Liver (tissue), 8 donors: ENCODE measurements at regions not wholly inside any gene's neighbourhood (a gene's known extent, or its start where the extent isn't known, plus 50 kb on each side); places are given as distances from the start of the nearest gene placed in this dataset.

Source experiments
- DNase-seq: peaks from one replicate; pipeline ENCODE4 v3.0.0-alpha.2; 2017; ENCODE audit warnings: low spot score
- H3K27ac ChIP-seq, 2 donors: one replicate each; pipeline ENCODE4 v1.7.0; 2013; ENCODE audit warnings: inconsistent platforms in 2 of 2, low read length in 2 of 2, control low read depth in 1 of 2, low read depth in 1 of 2, mild to moderate bottlenecking in 1 of 2
- H3K27me3 ChIP-seq, 4 donors: one replicate each; pipeline versions ENCODE4 v1.6.1 to v1.7.0; 2013; ENCODE audit warnings: low read length in 3 of 4, inconsistent platforms in 1 of 4, mild to moderate bottlenecking in 1 of 4, moderate library complexity in 1 of 4; ENCODE audit not compliant: control insufficient read depth in 4 of 4, insufficient read depth in 4 of 4
- H3K36me3 ChIP-seq, 4 donors: one replicate each; pipeline versions ENCODE4 v1.6.1 to v1.7.0; 2013; ENCODE audit warnings: low read length in 3 of 4, mild to moderate bottlenecking in 3 of 4, low read depth in 1 of 4, moderate library complexity in 1 of 4; ENCODE audit not compliant: control insufficient read depth in 4 of 4, insufficient read depth in 3 of 4
- H3K4me1 ChIP-seq, 4 donors: one replicate each; pipeline versions ENCODE4 v1.6.1 to v1.7.0; 2013; ENCODE audit warnings: low read length in 3 of 4, mild to moderate bottlenecking in 3 of 4, moderate library complexity in 1 of 4; ENCODE audit not compliant: control insufficient read depth in 4 of 4, insufficient read depth in 4 of 4
- H3K4me3 ChIP-seq, 3 donors: one replicate each; pipeline versions ENCODE4 v1.6.1 to v1.7.0; 2013; ENCODE audit warnings: low read length in 3 of 3, control low read depth in 1 of 3, low read depth in 1 of 3, mild to moderate bottlenecking in 1 of 3
- H3K9ac ChIP-seq, 2 donors: one replicate each; pipeline ENCODE4 v1.7.0; 2013; ENCODE audit warnings: low read length in 2 of 2, mild to moderate bottlenecking in 2 of 2, moderate library complexity in 2 of 2, control low read depth in 1 of 2, low read depth in 1 of 2
- H3K9me3 ChIP-seq, 4 donors: one replicate each; pipeline versions ENCODE4 v1.6.1 to v1.7.0; 2013; ENCODE audit warnings: low read length in 3 of 4; ENCODE audit not compliant: control insufficient read depth in 4 of 4
- EGR1 ChIP-seq, 2 donors: IDR thresholded peaks; 2 replicates each; pipeline ENCODE4 v1.6.1; 2016 to 2018; ENCODE audit warnings: antibody characterized with exemption in 2 of 2, low read depth in 2 of 2
- FOXA1 ChIP-seq: IDR thresholded peaks from 2 replicates; pipeline ENCODE4 v1.6.1; 2016; ENCODE audit warnings: antibody characterized with exemption
- GABPA ChIP-seq, 2 donors: IDR thresholded peaks in 1 of 2; conservative IDR thresholded peaks in 1 of 2; 2 replicates each; pipeline ENCODE4 v1.6.1; 2016; ENCODE audit warnings: antibody characterized with exemption in 2 of 2, mild to moderate bottlenecking in 1 of 2, moderate library complexity in 1 of 2
- HNF4A ChIP-seq, 2 donors: conservative IDR thresholded peaks; 2 replicates each; pipeline ENCODE4 v1.6.1; 2016; ENCODE audit warnings: antibody characterized with exemption in 2 of 2, mild to moderate bottlenecking in 2 of 2
- HNF4G ChIP-seq: IDR thresholded peaks from 2 replicates; pipeline ENCODE4 v1.6.1; 2016; ENCODE audit warnings: antibody characterized with exemption
- JUND ChIP-seq, 2 donors: IDR thresholded peaks; 2 replicates each; pipeline ENCODE4 v1.6.1; 2016; ENCODE audit warnings: antibody characterized with exemption in 2 of 2
- RAD21 ChIP-seq, 2 donors: IDR thresholded peaks; 2 replicates each; pipeline ENCODE4 v1.6.1; 2016; ENCODE audit warnings: antibody characterized with exemption in 2 of 2, mild to moderate bottlenecking in 2 of 2
- SP1 ChIP-seq: IDR thresholded peaks from 2 replicates; pipeline ENCODE4 v1.6.1; 2018; ENCODE audit warnings: antibody characterized with exemption, mild to moderate bottlenecking
- TAF1 ChIP-seq: conservative IDR thresholded peaks from 2 replicates; pipeline ENCODE4 v1.6.1; 2016; ENCODE audit warnings: antibody characterized with exemption, mild to moderate bottlenecking
- WGBS: extraction: QIAGEN DNeasy Blood & Tissue Kit; methylation state at CpG from one replicate; pipeline ENCODE4 v1.1.7; 2013; 5-methylcytosine and 5-hydroxymethylcytosine counted together
- TF ChIP-seq, protein P1 (sequence below): IDR thresholded peaks from 2 replicates; pipeline ENCODE4 v1.6.1; 2016; ENCODE audit warnings: antibody characterized with exemption, mild to moderate bottlenecking
- TF ChIP-seq, protein P2 (sequence below): IDR thresholded peaks from 2 replicates; pipeline ENCODE4 v1.6.1; 2016; ENCODE audit warnings: antibody characterized with exemption
- TF ChIP-seq, protein P3 (sequence below): IDR thresholded peaks from 2 replicates; pipeline ENCODE4 v1.6.1; 2016; ENCODE audit warnings: antibody characterized with exemption
- TF ChIP-seq, protein P4 (sequence below): fragments of 150-350 bp; IDR thresholded peaks from 2 replicates; pipeline ENCODE4 v1.5.1; 2017; ENCODE audit warnings: improper control_type of control experiment, low read depth, low read length; ENCODE audit not compliant: missing input control
- donor health status: healthy.
- donor health status: healthy.
- donor health status: healthy.
- donor health status: healthy.
- donor health status: healthy.

DNA sequence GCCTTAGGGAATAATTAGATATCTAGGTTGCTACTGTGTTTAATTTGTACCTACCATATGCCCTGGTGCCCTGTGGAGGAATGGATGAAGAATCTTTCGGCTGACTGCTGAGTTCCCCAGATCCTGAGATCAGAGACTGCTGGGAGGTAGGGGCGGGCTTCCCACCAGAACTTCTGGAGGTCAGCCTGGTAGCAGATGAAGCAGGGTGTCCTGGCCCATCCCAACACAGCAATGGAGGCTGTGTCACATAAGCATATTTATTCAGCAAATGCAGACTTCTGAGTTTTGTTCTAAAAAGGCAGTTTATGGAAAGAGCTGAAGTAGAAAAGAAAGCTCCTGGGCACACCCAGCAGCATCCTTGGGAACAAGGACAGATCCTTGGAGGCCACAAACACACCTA is 74.0 kb downstream of the KRTAP19-8 start (continued):
- TF ChIP-seq, protein P1, sequence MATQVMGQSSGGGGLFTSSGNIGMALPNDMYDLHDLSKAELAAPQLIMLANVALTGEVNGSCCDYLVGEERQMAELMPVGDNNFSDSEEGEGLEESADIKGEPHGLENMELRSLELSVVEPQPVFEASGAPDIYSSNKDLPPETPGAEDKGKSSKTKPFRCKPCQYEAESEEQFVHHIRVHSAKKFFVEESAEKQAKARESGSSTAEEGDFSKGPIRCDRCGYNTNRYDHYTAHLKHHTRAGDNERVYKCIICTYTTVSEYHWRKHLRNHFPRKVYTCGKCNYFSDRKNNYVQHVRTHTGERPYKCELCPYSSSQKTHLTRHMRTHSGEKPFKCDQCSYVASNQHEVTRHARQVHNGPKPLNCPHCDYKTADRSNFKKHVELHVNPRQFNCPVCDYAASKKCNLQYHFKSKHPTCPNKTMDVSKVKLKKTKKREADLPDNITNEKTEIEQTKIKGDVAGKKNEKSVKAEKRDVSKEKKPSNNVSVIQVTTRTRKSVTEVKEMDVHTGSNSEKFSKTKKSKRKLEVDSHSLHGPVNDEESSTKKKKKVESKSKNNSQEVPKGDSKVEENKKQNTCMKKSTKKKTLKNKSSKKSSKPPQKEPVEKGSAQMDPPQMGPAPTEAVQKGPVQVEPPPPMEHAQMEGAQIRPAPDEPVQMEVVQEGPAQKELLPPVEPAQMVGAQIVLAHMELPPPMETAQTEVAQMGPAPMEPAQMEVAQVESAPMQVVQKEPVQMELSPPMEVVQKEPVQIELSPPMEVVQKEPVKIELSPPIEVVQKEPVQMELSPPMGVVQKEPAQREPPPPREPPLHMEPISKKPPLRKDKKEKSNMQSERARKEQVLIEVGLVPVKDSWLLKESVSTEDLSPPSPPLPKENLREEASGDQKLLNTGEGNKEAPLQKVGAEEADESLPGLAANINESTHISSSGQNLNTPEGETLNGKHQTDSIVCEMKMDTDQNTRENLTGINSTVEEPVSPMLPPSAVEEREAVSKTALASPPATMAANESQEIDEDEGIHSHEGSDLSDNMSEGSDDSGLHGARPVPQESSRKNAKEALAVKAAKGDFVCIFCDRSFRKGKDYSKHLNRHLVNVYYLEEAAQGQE, result no peak
- TF ChIP-seq SP1 (no peak), EGR1 (IDR thresholded peaks at IDR 0.05; ENCODE audit: low read depth in 2 of 2) (no peak), JUND (IDR thresholded peaks at IDR 0.05) (no peak), HNF4G (no peak)

DNA sequence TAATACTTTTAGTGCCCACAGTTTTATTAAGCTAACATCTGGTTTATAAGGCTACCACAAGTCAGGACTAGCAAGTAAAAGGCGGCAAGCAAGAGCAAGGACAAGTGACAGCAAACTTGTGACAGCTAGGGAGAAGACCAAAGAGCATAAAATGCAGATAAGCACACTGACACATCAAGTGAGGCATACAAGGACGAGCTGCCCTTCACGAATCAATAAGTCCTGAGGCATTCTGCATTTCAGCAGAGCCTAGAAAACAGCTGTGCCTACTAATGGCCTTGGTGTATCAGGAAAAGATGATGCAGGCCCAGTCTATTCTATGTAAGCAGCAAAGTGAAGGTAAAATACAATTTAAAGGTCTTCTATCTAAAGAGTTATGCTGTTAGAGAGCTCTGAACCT is 74.8 kb downstream of the KRTAP19-8 start:
- Histone ChIP-seq H3K27ac (no peak overlapping the region), H3K27me3 (no peaks in the 10 kb centered on the region), H3K4me1 (no peaks in the 10 kb centered on the region), H3K36me3 (no peaks in the 10 kb centered on the region), H3K4me3 (no peak overlapping the region), H3K9me3 (no peaks in the 10 kb centered on the region), H3K9ac (no peak overlapping the region)
- no peak for DNase-seq
- TF ChIP-seq, protein P2, sequence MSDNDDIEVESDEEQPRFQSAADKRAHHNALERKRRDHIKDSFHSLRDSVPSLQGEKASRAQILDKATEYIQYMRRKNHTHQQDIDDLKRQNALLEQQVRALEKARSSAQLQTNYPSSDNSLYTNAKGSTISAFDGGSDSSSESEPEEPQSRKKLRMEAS, result no peak
- TF ChIP-seq GABPA (IDR thresholded peaks at IDR 0.05 in 1 of 2, conservative IDR thresholded peaks at IDR 0.05 in 1 of 2), result no peak
- TF ChIP-seq TAF1, result no peak
- TF ChIP-seq, protein P3, sequence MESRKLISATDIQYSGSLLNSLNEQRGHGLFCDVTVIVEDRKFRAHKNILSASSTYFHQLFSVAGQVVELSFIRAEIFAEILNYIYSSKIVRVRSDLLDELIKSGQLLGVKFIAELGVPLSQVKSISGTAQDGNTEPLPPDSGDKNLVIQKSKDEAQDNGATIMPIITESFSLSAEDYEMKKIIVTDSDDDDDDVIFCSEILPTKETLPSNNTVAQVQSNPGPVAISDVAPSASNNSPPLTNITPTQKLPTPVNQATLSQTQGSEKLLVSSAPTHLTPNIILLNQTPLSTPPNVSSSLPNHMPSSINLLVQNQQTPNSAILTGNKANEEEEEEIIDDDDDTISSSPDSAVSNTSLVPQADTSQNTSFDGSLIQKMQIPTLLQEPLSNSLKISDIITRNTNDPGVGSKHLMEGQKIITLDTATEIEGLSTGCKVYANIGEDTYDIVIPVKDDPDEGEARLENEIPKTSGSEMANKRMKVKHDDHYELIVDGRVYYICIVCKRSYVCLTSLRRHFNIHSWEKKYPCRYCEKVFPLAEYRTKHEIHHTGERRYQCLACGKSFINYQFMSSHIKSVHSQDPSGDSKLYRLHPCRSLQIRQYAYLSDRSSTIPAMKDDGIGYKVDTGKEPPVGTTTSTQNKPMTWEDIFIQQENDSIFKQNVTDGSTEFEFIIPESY, result no peak
- TF ChIP-seq, protein P1, result no peak
- TF ChIP-seq, protein P4, sequence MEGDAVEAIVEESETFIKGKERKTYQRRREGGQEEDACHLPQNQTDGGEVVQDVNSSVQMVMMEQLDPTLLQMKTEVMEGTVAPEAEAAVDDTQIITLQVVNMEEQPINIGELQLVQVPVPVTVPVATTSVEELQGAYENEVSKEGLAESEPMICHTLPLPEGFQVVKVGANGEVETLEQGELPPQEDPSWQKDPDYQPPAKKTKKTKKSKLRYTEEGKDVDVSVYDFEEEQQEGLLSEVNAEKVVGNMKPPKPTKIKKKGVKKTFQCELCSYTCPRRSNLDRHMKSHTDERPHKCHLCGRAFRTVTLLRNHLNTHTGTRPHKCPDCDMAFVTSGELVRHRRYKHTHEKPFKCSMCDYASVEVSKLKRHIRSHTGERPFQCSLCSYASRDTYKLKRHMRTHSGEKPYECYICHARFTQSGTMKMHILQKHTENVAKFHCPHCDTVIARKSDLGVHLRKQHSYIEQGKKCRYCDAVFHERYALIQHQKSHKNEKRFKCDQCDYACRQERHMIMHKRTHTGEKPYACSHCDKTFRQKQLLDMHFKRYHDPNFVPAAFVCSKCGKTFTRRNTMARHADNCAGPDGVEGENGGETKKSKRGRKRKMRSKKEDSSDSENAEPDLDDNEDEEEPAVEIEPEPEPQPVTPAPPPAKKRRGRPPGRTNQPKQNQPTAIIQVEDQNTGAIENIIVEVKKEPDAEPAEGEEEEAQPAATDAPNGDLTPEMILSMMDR, result no peak
- no peak for TF ChIP-seq RAD21 (IDR thresholded peaks at IDR 0.05)
- TF ChIP-seq EGR1 (IDR thresholded peaks at IDR 0.05; ENCODE audit: low read depth in 2 of 2), result no peak
- TF ChIP-seq FOXA1, result no peak
- no peak for TF ChIP-seq JUND (IDR thresholded peaks at IDR 0.05)
- TF ChIP-seq HNF4A (conservative IDR thresholded peaks at IDR 0.05), result no peak
- TF ChIP-seq SP1, result no peak
- 38% methylated on average over 3 of the region's 3 CpGs for WGBS
